Mucosa of stomach (tissue), 1 donor: ENCODE measurements at regions not wholly inside any gene's neighbourhood (a gene's known extent, or its start where the extent isn't known, plus 50 kb on each side); places are given as distances from the start of the nearest gene placed in this dataset.

Experiments
- H3K27me3 ChIP-seq: one replicate; pipeline ENCODE4 v1.7.0; 2013; ENCODE audit warnings: mild to moderate bottlenecking, low read length; ENCODE audit not compliant: control insufficient read depth, insufficient read depth
- H3K36me3 ChIP-seq: one replicate; pipeline ENCODE4 v1.7.0; 2013; ENCODE audit warnings: low read length; ENCODE audit not compliant: control insufficient read depth, insufficient read depth
- H3K4me1 ChIP-seq: one replicate; pipeline ENCODE4 v1.7.0; 2013; ENCODE audit warnings: mild to moderate bottlenecking, low read length; ENCODE audit not compliant: control insufficient read depth, insufficient read depth
- H3K4me3 ChIP-seq: one replicate; pipeline ENCODE4 v1.7.0; 2013; ENCODE audit warnings: low read length
- H3K9ac ChIP-seq: one replicate; pipeline ENCODE4 v1.7.0; 2013; ENCODE audit warnings: mild to moderate bottlenecking, low read length, moderate library complexity
- H3K9me3 ChIP-seq: one replicate; pipeline ENCODE4 v1.7.0; 2013; ENCODE audit warnings: mild to moderate bottlenecking, low read length, moderate library complexity; ENCODE audit not compliant: control insufficient read depth
- donor health status: Pancreatic carcinoma.

- Histone ChIP-seq H3K4me1 (peaks cover 19% of the 10 kb centered on the region), H3K27me3 (peaks cover 16% of the 10 kb centered on the region), H3K9me3 (no peaks in the 10 kb centered on the region), H3K4me3 (peak overlapping the region; percentile 51), H3K36me3 (no peaks in the 10 kb centered on the region), H3K9ac (peak overlapping the region; percentile 91)
These were observed 107.7 kb downstream of the HFE start for GRCh38 chr6:26194816-26195375.

- H3K27me3 ChIP-seq = peaks cover 16% of the 10 kb centered on the region
- no peaks in the 10 kb centered on the region for H3K9me3 ChIP-seq
- peak overlapping the region; percentile 91 for H3K9ac ChIP-seq
- H3K4me1 ChIP-seq = peaks cover 20% of the 10 kb centered on the region
- H3K36me3 ChIP-seq = no peaks in the 10 kb centered on the region
- peak overlapping the region; percentile 51 for H3K4me3 ChIP-seq
These were observed 108.2 kb downstream of the HFE start for GRCh38 chr6:26195376-26195923.

- H3K9ac ChIP-seq = peak overlapping the region; percentile 91
- no peaks in the 10 kb centered on the region for H3K9me3 ChIP-seq
- peaks cover 20% of the 10 kb centered on the region for H3K4me1 ChIP-seq
- H3K4me3 ChIP-seq = peak overlapping the region; percentile 51
- H3K36me3 ChIP-seq = no peaks in the 10 kb centered on the region
- H3K27me3 ChIP-seq = peaks cover 16% of the 10 kb centered on the region
These were observed 109.0 kb downstream of the HFE start for GRCh38 chr6:26195924-26196845.

- Histone ChIP-seq H3K9ac (peak overlapping the region; percentile 91), H3K27me3 (peaks cover 16% of the 10 kb centered on the region), H3K9me3 (no peaks in the 10 kb centered on the region), H3K36me3 (no peaks in the 10 kb centered on the region), H3K4me3 (peak overlapping the region; percentile 51), H3K4me1 (peaks cover 20% of the 10 kb centered on the region)
These were observed 109.8 kb downstream of the HFE start for GRCh38 chr6:26196846-26197635.

- Histone ChIP-seq H3K27me3 (peaks cover 16% of the 10 kb centered on the region), H3K9me3 (no peaks in the 10 kb centered on the region), H3K9ac (peak overlapping the region; percentile 91), H3K4me1 (peaks cover 20% of the 10 kb centered on the region), H3K4me3 (peak overlapping the region; percentile 51), H3K36me3 (no peaks in the 10 kb centered on the region)
These were observed 110.4 kb downstream of the HFE start for GRCh38 chr6:26197636-26197932.

- peaks cover 16% of the 10 kb centered on the region for H3K27me3 ChIP-seq
These were observed 110.9 kb downstream of the HFE start for GRCh38 chr6:26197933-26198721.

GRCh38 chr6:26198722-26199056 is 111.5 kb downstream of the HFE start:
- Histone ChIP-seq H3K9ac (peak overlapping the region; percentile 91), H3K27me3 (peaks cover 16% of the 10 kb centered on the region), H3K4me1 (peaks cover 21% of the 10 kb centered on the region), H3K4me3 (peak overlapping the region; percentile 51), H3K36me3 (no peaks in the 10 kb centered on the region), H3K9me3 (no peaks in the 10 kb centered on the region)

More at GRCh38 chr6:26197933-26198721, 110.9 kb downstream of the HFE start:
- H3K9ac ChIP-seq = peak overlapping the region; percentile 91
- peak overlapping the region; percentile 51 for H3K4me3 ChIP-seq
- H3K9me3 ChIP-seq = no peaks in the 10 kb centered on the region
- H3K36me3 ChIP-seq = no peaks in the 10 kb centered on the region
- H3K4me1 ChIP-seq = peaks cover 20% of the 10 kb centered on the region

GRCh38 chr6:26199057-26199772 is 112.0 kb downstream of the HFE start:
- Histone ChIP-seq H3K27me3 (peaks cover 16% of the 10 kb centered on the region), H3K9me3 (no peaks in the 10 kb centered on the region), H3K9ac (peak overlapping the region; percentile 91), H3K36me3 (no peaks in the 10 kb centered on the region), H3K4me1 (peaks cover 24% of the 10 kb centered on the region), H3K4me3 (peak overlapping the region; percentile 64)

- Histone ChIP-seq H3K4me3 (peak overlapping the region; percentile 64), H3K4me1 (peaks cover 24% of the 10 kb centered on the region), H3K9ac (peak overlapping the region; percentile 91), H3K27me3 (peaks cover 23% of the 10 kb centered on the region), H3K9me3 (no peaks in the 10 kb centered on the region), H3K36me3 (no peaks in the 10 kb centered on the region)
These were observed 112.8 kb downstream of the HFE start for GRCh38 chr6:26199773-26200764.
